Bronchial epithelial cell (primary cell): ENCODE measurements at regions not wholly inside any gene's neighbourhood (a gene's known extent, or its start where the extent isn't known, plus 50 kb on each side); places are given as distances from the start of the nearest gene placed in this dataset.
A peak's percentile ranks its signal among the peaks of the same experiment; 100 is the strongest.

Experiments used
- DNase-seq: peaks from one replicate; pipeline ENCODE4 v3.0.0-alpha.2; 2010; ENCODE audit warnings: low read depth
- FAIRE-seq: peaks from 2 replicates; lab custom pipeline; 2011; peaks lifted over from hg19 to GRCh38; lab: Jason Lieb, UNC
- H3K27me3 ChIP-seq: 2 replicates; pipeline ENCODE4 v1.5.1; 2011; ENCODE audit warnings: low read length; ENCODE audit not compliant: control insufficient read depth, insufficient read depth
- H3K36me3 ChIP-seq: 2 replicates; pipeline ENCODE4 v1.5.1; 2011; ENCODE audit warnings: low read length; ENCODE audit not compliant: control insufficient read depth, insufficient read depth
- H3K4me3 ChIP-seq: 2 replicates; pipeline ENCODE4 v1.5.1; 2011; ENCODE audit warnings: mild to moderate bottlenecking, low read depth, low read length, control low read depth
- TF ChIP-seq, protein P1 (sequence below): IDR thresholded peaks from 2 replicates; pipeline ENCODE4 v1.5.1; 2011; ENCODE audit warnings: mild to moderate bottlenecking, moderate library complexity, low read length, control low read depth, inconsistent platforms; ENCODE audit not compliant: insufficient read depth, severe bottlenecking

DNA sequence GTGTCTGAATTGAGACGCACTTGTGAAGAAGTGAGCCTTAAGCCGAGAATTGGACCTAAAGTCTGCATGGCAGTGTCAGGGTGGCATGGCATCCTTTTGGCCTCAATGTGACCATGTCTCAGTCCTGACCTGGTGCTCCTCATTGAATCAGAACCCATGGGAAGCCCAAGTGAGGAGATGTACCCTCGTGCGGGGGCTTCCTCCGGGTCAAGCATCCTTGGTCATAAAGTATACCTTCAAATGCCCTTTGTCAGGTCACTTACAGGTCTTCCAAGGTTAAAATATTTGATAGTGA lies 202.2 kb downstream of the GADD45G start:
- H3K27me3 ChIP-seq: peaks cover 2% of the 10 kb centered on the region

DNA sequence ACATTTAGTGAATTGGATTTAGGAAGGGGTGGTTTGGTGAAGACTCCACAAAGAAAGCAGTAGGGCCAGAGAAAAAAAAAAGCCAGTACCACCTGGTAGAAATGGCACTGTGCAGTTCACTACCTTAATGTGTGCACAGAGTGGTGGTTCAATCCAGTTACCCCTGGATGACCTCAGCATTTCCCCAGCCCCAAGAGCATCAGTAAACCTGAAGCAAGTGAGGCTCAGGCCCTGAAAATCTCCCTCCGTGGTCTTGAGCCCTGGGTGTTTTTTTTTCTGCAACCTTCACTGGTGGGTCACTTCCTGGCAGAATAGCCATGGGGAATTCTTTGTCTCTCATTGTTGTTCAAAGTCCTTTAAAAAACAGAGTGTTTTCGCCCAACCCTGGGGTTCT lies 202.9 kb downstream of the GADD45G start:
- TF ChIP-seq, protein P1, sequence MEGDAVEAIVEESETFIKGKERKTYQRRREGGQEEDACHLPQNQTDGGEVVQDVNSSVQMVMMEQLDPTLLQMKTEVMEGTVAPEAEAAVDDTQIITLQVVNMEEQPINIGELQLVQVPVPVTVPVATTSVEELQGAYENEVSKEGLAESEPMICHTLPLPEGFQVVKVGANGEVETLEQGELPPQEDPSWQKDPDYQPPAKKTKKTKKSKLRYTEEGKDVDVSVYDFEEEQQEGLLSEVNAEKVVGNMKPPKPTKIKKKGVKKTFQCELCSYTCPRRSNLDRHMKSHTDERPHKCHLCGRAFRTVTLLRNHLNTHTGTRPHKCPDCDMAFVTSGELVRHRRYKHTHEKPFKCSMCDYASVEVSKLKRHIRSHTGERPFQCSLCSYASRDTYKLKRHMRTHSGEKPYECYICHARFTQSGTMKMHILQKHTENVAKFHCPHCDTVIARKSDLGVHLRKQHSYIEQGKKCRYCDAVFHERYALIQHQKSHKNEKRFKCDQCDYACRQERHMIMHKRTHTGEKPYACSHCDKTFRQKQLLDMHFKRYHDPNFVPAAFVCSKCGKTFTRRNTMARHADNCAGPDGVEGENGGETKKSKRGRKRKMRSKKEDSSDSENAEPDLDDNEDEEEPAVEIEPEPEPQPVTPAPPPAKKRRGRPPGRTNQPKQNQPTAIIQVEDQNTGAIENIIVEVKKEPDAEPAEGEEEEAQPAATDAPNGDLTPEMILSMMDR: no peak
- no peak for DNase-seq
- Histone ChIP-seq H3K27me3 (peaks cover 2% of the 10 kb centered on the region), H3K4me3 (no peak overlapping the region), H3K36me3 (no peaks in the 10 kb centered on the region)
- FAIRE-seq: no peak

More for the DNA sequence above, 202.2 kb downstream of the GADD45G start:
- DNase-seq: no peak
- TF ChIP-seq, protein P1: no peak
- no peak for FAIRE-seq
- Histone ChIP-seq H3K4me3 (no peak overlapping the region), H3K36me3 (no peaks in the 10 kb centered on the region)

DNA sequence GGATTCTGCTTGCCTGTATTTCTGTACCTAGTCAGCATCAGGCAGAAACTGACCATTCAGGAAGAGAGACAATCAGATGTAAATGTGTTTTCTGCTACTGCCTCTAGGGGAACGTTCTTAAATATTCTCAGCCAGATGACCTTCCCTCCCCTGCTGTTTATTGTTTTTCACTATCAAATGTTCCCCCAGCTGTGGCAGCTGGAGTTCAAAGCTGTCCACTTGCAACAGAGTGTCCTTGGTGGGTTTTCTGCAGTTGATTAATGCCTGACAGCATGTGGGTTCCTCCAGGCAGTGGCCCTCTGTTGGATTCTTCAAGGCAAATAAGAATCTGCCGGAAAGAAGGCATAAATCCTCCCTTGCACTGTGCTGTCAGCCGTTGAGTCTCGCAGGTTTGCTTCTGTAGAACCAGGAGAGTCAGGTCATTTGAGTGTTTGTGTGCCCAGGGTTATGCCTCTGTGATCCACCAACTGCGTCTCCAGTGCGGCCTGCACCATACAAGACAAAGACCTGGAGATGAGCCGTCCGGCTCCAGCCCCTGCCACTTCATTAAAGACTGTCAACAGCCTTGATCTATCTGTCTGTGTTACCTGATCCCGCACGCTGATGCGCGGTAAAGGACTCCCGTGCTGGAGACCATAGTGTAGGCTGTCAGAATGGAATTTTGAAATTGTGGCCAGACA lies 203.4 kb downstream of the GADD45G start:
- no peak for FAIRE-seq
- no peak for DNase-seq
- TF ChIP-seq, protein P1: no peak
- Histone ChIP-seq H3K36me3 (no peaks in the 10 kb centered on the region), H3K4me3 (no peak overlapping the region), H3K27me3 (peaks cover 2% of the 10 kb centered on the region)

DNA sequence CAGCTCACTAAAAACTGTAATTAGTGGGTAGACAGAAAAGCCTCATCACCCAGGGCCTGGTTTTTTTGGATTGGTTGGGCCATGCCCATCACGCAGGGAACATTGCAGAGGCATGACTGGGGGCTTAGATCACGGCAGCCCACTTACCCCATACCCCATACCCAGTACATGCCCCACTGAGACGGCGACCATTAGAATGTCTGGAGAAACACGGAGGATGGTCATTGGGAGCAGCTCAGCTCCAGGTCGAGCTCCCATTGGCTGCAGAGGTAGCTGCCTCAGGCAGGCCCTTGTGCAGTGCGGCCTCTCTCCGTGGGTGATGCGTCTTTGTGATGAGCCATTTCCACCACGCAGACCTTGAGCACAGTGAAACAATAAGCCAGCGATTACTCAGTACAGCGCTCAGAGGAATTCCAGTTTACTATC lies 204.0 kb downstream of the GADD45G start:
- no peak for FAIRE-seq
- DNase-seq: no peak
- Histone ChIP-seq H3K4me3 (no peak overlapping the region), H3K36me3 (no peaks in the 10 kb centered on the region), H3K27me3 (peaks cover 2% of the 10 kb centered on the region)
- TF ChIP-seq, protein P1: no peak

DNA sequence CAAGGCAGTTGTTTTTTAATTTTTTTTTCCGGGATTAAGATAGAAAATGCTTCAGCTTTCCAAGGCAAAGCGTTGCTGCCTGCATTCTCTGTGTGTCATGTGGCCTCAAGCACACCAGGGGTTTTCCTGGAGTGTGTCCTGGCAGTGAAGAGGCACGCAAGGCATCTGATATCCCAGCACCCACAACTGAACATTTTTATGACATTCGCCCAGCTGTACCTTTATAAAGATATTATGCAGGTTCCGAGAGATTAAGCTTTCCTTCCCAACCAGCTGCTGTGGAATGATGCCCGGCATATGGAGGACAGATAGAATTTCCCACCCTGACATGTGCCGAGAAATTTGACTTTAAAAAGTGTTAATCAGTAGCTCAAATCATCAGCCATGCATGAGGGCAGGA lies 205.6 kb downstream of the GADD45G start:
- Histone ChIP-seq H3K36me3 (no peaks in the 10 kb centered on the region), H3K27me3 (peaks cover 2% of the 10 kb centered on the region), H3K4me3 (no peak overlapping the region)
- TF ChIP-seq, protein P1: no peak
- FAIRE-seq (no peak), DNase-seq (peak; percentile 20)

DNA sequence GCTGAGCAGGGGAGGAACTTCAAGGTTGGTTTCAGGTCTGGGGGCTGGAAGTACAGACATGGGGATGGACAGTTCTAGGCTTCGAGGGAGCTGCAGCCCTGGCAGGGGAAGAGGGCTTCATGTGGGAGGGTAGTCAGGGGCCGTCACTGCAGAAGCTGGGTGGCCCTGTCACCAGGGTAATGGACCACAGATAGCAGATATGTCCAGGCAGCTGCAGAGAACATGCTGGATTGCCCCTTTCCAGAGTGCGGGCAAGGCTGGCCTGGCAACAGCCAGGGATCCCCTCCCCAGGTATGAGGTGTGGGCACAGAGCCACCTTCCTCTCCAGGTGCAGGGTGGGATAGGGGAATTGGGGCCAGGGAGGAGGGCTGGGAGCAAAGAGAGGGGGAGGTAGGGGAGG lies 206.5 kb downstream of the GADD45G start:
- TF ChIP-seq, protein P1: no peak
- FAIRE-seq: no peak
- Histone ChIP-seq H3K36me3 (no peaks in the 10 kb centered on the region), H3K4me3 (no peak overlapping the region), H3K27me3 (peaks cover 2% of the 10 kb centered on the region)
- DNase-seq: no peak
